ENCODE measurements at regions not wholly inside any gene's neighbourhood (a gene's known extent, or its start where the extent isn't known, plus 50 kb on each side); places are given as distances from the start of the nearest gene placed in this dataset.
"Not testable (repeated sequence)": the region's sequence is repeated elsewhere in the genome, so short reads cannot be mapped to it uniquely, and the experiment has no call there.

DNA sequence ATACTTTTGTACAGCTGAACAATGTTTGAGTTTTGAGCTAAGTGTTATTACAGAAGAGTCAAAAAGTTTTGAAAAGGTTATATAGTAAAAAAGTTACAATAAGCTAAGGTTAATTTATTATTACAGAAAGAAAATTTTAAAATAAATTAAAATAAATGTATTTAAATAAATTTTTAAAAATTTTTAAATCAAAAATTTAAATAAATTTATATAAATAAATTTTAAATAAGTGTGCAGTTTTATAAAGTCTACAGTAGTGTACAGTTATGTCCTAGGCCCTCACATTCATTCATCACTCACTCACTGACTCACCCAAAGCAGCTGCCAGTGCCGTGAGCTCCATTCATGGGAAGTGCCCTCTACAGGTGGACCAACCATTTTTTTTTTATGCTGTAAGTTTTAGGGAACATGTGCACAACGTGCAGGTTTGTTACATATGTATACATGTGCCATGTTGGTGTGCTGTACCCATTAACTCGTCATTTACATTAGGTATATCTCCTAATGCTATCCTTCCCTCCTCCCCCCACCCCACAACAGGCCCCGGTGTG lies 462.9 kb upstream of the ZMIZ1 start:
- DNase-seq = no peak

DNA sequence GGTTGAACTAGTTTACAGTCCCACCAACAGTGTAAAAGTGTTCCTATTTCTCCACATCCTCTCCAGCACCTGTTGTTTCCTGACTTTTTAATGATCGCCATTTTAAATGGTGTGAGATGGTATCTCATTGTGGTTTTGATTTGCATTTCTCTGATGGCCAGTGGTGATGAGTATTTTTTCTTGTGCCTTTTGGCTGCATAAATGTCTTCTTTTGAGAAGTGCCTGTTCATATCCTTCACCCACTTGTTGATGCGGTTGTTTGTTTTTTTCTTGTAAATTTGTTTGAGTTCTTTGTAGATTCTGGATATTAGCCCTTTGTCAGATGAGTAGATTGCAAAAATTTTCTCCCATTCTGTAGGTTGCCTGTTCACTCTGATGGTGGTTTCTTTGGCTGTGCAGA lies 462.0 kb upstream of the ZMIZ1 start:
- not testable (repeated sequence) for DNase-seq

DNA sequence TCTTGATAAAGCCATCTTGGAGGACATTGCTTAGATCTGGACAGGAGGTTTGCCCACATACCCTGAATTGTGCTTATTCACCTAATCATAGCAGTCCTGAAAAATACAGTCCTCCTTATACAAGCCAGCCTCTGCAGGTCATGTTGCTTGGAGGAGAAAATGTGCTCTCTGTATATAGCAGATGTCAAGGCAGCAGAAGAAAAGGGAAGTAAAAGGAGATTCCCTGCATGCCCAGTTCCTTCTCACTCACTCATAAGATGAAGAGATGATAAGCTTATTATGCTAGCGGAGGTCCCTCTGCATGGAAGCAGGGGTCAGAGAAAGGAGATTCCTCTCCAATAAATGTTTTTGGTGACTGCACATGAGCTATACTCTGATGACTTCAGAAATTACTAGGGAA lies 458.8 kb upstream of the ZMIZ1 start:
- DNase-seq = no peak

DNA sequence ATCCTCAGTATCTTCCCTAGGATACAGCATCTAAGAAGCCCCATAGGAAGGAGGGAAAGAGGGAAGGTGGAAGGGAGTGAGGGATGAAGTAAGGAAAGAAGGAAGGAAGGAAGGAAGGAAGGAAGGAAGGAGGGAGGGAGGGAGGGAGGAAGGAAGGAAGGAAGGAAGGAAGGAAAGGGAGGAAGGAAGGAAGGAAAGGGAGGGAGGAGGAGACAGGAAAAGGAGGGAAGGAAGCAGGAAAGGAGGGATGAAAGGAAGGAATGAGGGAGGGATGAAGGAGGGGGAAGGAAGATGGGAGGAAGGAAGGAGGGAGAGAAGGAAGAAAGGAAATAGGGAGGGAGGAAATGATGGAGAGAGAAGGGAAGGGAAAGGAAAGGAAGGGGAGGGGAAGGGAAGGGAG lies 455.6 kb upstream of the ZMIZ1 start:
- no peak for DNase-seq

DNA sequence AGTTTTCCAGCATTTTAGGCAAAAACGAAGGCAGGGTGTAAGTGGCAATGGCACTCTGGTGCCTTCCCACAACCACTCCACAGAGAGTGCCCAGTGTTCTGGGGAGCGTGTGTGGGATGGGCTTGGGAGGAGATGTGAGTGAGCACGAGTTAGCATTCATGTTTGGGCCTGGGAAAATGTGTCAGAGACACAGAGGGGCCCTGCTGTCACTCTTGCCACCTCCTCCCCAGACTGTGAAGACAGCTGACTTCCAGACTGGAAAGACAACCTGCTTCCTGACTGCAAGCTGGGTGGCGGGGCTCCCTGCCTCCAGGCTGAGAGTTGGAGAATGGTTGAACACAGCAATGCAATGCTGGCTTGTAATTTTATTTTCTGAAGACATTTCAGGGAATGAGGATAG lies 454.5 kb upstream of the ZMIZ1 start:
- no peak for DNase-seq

DNA sequence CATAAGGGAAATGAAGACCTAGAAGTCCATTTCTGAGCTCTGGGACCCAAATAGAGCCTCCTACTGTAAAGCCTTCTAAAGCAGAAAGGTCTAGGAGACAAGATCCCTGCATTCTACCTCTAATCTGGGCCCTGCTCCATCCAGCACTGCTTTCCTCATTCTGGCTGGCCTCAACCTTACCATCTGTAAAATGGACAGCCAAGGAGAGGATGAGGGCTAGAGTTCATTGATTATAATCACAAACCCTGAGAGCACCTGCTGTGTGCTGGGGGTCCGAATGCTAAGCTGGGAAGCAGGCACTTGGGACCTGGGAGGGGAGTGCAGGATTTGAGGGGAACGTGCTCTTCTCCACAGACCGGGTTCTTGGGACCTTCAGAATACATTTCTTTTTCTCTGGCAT lies 454.0 kb upstream of the ZMIZ1 start:
- DNase-seq = no peak

DNA sequence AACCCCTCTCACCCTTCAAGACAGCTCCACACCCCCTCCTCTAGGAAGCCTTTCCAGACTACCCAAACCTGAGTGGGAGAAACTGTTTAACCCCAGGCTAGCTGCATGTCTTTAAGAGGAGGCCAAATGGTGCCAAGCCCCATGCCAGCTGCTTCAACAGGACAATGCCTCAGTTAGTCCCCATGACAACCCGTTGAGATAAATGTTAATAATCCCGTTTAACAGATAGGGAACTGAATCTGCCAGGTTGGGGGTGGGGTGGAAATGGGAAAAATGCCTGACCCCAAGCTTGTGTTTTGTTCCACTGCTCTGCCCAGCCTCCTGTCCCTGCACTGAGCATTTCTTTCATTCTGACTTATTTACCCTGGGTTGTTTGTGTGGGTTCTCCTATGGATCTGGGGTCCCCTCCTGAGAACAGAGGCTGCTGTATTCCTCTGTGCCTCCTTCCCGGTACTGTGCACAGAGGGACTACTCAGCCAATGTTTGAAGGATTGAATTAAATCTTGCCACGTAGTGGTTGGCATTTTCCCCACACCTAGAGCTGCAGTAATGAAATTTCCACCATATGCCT lies 452.6 kb upstream of the ZMIZ1 start:
- no peak for DNase-seq

DNA sequence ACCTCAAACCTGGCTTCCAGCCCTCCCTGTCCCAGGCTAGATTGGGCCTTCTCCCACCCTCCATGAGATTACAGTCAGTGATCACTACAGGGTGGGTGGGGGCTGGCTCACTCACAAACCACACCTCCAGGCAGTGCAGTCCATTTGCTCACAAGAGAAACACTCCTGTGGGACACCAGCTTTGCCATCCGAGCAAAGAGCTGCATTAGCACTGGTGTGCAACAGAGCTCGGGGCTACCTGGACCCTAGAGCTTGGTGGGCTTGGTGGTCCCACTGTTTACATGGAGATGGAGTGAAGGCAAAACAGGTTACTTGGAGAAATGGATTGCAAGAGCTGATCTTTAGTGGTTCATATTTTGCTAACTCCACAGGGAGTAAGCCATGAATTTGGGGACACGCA lies 451.7 kb upstream of the ZMIZ1 start:
- DNase-seq = no peak

DNA sequence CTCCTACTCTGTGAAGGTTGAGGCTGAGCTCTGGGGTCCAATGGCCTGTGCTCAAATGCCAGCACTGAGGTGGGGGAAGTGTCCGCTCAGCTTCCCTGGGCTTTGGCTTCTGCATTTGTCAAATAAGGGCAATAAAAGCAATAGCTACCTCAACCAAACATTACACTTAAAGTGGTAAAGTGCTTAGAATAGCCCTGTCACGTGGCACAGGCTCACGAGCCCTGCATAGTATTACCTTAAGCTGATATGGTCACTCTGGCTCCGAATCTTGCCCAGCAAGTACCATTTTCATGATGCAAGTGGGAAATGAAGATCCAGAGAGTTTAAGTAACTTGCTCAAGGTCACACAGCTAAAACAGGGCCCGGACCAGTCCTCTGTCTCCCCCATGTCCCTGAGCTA lies 451.1 kb upstream of the ZMIZ1 start:
- DNase-seq = no peak

DNA sequence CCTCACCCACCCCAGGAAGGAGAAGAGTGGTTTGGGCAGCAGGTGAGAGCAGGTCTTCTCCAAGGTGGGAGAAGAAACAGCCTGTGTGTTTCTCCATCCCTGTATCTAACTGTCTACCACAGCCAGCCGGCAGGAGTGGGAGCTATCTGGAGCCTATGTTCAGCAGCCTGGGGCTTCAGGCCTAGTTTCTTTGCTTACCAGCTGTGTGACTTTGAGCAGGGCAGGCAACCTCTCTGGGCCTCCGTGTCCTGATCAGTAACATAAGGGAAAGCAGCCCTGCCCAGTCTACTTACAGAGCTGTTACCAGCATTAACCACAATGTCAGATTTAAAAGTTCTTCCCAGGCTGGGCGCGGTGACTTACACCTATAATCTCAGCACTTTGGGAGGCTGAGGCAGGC lies 450.7 kb upstream of the ZMIZ1 start:
- no peak for DNase-seq

DNA sequence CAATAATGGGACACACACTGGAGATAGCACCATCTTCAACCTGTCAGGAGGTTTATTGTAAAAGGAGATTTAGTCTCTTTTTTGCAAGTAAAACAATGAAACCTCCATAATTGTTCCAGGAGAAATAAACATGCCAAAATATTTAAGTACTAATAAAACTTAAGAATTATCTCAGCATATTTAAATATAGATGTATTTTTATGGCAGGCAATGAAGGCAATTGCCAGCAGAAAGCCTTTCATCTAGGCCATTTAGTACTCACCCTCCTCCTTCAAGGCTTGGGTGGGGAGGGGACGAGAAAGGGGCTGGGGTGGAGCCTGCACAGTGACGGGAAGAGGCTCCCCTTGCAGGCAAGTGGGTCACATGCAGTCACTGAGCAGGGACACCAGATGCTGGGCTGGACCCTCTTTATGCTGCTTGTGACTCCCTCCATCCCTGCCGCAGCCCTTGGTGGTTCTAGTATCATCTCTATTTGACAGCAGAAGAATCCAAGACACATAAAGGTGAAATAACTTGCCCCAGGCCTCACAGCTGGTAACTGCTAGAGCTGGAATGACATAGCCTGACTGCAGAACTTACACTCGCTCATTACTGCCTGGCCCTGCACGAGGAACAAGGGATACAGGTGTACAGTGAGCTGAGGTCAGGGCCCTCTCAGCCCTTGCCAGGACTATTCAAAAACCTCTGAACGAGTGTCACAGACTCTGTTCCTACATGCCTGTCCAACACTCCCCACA lies 449.5 kb upstream of the ZMIZ1 start:
- DNase-seq = no peak

DNA sequence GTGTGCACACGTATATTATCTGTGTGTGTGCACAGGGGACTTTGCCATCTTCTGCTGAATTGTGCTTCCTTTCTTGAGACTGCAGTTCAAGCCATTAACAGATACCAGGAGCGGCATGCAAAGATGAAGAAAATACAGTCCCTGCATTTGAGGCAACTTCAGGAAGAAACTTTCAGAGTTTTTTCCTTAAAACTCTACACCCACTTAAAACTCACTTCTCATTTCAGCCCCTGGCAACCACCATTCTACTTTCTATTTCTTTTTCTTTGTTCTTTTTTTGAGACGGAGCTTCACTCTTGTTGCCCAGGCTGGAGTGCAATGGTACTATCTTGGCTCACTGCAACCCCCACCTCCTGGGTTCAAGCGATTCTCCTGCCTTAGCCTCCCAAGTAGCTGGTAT lies 448.9 kb upstream of the ZMIZ1 start:
- DNase-seq = no peak

DNA sequence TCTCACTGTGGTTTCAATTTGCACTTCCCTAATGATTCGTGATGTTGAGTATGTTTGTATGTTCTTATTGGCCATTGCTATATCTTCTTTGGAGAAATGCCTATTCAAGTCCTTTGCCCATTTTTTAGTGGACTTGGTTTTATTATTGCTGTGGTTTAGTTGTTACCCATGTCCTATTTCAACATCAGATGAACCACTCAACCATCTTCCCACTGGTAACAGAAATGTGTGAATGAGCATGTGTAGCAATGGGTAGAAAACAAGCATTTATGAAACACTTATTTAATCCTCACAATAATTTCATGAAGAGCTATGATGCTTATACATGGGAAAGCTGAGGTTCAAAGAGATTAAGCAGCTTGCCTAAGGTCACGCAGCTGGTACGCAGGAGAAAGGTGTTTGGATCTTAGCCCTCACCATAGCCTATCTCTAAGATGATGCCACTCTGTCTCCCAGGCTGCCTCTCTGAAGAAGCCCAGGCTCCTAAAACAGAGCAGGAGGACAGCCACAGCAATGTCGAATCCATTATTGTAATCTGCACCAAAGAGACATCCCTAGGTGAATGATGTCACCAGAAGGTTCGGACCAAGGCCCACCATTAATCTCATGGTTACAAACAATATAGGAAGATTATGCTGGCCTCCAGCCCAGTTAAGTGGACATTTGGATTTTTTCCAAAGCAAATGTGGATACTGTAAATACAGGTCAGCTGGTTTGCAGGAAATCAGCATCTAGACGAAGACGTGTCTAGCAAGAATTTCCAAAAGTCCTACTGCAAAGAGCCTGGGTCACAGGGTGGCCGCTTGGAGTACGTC lies 447.6 kb upstream of the ZMIZ1 start:
- DNase-seq = no peak

DNA sequence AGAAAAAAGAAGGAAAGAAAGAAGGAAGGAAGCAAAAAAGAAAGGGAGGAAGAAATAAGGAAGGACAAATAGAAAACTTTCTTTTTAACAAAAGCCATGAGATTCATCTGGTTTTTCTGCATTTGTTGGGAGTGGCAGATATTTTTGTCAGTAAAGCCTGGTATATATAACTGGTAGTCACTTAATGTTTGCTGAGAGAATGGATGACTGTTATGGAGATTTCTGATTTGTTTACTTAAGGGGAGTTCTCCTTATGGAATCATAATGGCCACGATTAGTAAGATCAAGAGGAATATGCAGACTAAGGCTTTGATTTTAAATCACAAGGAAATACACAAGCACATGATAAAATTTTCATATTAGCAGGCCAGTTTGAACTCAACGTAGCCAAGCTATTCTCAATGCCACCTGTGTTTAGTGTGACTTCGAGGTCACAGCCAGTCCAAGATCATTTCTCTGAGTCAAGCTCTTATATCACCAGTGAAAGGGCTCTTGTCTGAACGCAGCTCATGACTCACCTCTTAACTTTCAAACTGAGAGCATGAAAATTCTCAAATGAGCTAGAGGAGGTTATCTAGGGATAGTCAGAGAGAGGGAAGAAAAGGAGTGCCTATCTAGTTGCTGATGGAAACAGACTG lies 445.1 kb upstream of the ZMIZ1 start:
- no peak for DNase-seq

DNA sequence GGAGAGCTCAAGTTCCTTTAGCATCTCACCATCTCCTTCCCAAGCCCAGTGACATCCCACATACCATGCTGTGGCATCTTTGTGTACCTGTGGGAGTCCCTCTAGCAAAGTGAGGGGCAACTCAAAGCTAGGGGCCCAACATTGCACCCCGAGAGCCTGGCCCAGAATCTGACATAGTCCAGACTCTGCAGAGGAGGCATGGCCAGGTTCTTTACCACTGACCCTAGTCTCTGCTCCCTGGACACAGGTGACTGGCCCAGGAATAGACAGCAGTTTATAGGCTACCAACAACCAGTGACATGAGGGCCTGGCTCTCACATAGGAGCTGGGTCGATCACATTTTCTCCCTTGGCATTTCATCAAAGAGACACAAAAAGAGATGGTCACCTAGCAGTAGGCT lies 444.0 kb upstream of the ZMIZ1 start:
- no peak for DNase-seq

DNA sequence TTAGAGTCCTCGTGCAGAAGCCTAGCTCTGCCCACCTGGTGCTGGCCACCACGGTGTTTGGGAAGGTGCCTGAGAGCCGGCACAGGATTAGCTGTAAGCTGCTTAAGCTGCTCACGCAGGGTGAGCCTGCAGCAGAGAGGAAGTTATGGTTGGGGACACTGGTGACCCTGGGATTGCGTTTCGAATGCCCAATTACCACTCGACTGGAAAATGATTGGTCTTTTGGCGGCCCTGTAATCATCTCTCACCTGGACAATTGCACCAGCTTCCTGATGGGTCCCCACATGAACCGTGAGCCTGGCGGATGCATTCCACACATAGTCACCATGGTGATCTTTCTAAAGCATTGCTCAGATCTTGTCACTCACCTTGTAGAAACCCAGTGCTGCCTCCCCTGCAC lies 442.3 kb upstream of the ZMIZ1 start:
- no peak for DNase-seq

DNA sequence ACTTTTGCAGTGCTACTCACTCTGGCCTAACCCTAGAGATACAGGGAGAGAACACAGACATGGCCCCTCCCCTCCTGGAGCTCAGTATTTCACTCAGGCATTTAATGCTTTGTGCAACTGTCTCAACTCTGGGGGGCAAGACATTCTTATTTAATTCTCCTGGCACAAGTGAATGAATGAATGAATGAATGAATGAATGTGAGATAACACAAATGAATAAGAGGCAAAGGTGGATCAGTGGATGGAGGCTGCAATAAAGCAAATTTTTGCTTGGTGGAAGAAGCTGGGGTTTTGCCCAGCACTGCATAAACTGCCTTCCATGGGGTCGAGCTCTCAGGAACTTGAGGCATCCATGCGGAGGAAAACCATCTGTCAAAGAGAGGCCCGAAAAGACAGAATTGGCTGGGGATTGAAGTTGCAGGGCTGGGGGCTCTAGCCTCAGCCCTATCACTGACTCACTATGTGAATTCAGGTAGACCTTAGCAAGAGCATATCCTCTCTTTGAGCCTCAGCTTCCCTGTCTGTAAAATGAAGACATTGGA lies 441.4 kb upstream of the ZMIZ1 start:
- DNase-seq = no peak

DNA sequence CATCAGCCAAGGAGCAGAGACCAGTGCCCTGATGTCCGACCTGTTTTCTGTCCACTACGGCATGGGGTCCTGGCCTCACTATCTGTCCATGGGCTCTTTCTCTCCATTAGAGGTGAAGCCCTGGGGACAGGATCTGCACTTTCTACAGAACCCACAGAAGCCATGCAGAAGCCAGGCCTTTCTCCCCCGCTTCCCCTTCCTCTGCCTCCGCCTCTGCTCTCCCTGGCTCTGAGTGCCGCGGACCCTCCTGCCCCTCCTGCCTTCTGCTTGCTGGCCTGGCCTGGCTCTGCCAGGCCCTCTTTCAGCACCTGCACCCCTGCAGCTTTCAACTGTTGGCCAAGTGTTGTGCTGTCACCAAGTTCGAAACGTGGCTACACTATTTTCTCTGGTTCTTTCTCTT lies 439.8 kb upstream of the ZMIZ1 start:
- no peak for DNase-seq

DNA sequence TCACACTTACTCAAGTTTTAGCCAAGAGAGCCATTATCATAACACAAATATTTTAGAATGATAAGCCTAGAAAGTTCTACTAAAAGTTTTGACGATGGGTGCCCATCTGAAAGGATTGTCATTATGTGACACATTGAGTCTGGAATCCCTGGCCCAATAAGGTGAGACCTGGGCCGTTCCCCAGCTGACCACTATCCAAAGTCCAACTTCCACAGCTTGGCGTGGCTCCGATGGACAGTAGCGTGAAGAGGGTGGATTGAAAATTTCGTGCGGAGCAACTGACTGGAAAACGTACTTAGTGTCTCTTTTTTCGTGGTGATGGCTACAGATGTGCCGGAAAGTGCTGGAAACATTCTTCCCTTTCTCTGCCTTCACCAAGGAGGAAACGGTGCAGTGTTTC lies 439.0 kb upstream of the ZMIZ1 start:
- DNase-seq = no peak

DNA sequence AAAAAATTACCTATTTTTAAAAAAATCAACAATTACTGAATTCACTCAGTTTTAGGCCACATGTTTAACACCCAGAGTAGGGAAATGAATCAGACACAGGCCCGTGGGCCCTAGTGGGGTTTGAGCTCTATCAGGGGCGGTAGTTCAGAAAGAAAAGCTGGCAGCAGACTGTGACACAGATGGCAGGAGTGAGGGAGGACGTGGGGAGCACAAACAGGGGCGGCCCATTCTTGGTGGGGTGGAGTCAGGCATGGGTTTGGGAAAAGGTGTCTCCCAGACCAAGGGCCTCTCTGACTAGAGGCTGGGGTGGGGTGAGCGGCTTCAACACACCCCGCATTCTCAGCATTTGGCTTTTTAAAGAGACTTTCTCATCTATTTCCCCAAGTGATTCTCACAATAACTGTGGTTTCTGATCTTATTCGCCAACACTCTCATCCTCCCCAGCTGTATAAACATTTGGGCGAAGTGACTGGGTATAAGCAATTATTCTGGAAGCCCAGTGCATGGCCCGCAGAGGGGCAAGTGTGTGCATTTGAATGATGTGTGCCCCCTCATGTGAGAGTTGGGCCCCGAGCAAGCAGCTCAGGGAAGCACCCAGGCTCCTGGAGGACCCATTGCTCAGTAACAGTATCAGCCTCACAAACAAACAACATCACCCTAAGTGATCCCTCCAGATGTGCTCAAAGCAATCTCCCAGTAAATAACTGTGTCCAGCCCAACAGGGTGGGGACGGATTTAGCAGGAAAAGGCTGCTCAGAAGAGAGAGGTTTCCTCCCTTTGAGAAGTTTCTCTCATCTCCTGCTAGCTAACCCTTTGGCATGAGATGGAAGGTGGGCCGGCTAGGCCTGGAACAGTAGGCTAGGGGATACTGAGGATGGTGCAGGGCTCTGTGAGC lies 437.6 kb upstream of the ZMIZ1 start:
- DNase-seq = no peak

DNA sequence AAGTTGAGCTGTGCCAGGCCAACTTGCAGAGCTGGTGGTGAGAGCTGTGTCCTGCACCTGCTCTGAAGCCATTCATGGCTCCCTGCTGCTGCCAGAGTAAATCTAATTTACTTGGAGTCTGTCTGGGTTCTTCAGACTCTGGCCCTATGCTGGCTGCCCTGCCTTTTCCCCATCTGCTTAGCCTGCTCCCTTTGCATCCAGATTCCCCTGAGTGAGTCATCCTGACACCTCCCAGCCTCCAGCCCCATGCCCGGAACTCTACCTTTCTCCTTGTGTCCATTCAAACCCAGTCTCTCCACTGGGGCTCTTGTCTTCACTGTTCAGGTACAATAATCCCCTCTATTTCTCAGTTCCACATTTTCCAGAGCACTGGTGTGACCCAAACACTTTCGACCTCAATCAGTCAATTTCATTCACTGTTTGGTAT lies 434.4 kb upstream of the ZMIZ1 start:
- DNase-seq = no peak

DNA sequence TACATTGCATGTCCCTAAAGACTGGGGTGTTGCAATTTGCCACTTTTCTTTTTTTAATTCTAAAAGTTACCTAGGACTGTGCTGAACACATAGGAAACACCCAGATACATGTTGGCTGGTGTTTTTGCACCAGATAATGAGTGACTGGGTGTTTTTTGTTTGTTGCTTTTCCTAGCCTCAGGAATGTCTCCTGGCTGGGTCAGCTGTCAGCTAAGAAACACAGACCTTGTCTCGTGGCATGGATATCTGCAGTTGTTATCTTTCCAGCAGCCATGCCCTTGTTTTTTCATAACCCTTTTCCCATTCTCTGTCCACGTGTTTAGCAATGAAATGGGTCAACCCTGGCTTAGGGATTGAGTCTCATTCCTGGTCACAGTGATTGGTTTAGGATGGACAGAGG lies 433.9 kb upstream of the ZMIZ1 start:
- no peak for DNase-seq
